ENCODE measurements at regions not wholly inside any gene's neighbourhood (a gene's known extent, or its start where the extent isn't known, plus 50 kb on each side); places are given as distances from the start of the nearest gene placed in this dataset.
"Not testable (repeated sequence)": the region's sequence is repeated elsewhere in the genome, so short reads cannot be mapped to it uniquely, and the experiment has no call there.

DNA sequence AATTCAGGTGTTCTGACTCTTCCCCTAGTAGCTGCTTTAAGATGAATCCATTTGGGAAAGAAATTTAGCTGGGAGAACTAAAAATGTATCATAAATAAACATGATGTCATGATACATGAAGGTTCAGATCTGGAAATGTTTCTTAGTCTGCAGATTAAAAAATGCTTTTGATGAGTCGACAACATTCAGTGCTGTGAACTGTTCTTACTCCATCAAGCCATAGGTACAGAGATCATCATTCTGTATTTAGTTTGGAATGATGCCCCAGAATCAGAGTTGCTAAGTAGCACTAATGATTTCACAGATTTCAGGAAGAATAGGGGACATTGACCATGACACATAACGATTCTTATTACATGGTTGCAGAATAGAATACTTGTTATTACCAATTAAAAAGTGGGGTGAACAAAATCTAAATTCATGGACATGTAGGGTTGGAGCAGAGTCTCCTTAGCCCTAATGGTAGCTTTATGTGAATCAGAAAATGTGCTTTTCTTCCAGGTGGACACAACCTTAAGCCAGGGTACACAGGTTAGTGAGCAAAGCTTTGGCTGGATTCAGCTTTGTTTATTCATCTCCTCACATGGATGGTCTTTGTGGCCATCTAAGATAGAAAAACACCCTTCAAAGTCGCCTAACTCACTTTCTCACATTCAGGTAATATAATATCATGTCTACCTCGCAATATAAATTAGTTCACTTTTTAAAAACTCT is 205.4 kb upstream of the SEL1L start:
- no peak for DNase-seq (ENCODE audit: low read depth in 2 of 3, low spot score in 1 of 3)

DNA sequence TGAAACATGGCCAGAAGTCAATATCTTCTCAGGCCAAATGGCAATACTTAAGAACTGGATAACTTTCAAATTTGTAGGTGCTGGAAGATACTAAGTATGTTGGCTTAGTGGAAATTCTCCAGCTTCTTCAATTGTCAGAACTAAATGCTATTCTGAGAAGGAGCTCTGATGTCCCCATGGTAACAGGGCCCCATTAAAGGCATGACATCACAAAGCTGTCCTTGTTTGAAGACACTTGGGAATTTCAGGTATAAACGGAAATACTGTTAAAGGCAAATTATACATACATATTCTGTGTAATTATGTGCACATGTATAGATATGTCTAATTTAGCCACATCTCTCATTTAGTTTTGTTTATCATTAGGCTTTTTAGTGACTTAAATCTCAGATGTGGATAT is 210.0 kb upstream of the SEL1L start:
- DNase-seq (ENCODE audit: low read depth in 2 of 3, low spot score in 1 of 3), result no peak

DNA sequence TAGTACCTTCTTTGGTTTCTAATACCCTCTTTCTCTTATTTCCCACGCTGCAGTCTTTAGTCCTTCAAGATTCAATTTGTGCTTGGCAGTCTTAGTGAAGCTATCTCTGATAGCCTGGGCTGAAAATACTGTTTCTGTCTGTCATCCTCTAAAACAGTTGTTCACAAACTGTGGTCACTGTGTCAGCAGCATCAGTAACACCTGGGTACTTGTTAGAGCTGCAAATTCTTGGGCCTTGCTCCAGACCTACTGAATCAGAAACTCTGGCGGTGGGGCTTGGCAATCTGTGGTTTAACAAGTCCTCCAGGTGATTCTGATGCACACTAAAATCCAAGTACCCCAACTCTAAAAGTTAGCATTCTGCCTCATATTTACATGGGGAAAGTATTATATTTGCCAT is 217.5 kb upstream of the SEL1L start:
- DNase-seq (ENCODE audit: low read depth in 2 of 3, low spot score in 1 of 3), result no peak

DNA sequence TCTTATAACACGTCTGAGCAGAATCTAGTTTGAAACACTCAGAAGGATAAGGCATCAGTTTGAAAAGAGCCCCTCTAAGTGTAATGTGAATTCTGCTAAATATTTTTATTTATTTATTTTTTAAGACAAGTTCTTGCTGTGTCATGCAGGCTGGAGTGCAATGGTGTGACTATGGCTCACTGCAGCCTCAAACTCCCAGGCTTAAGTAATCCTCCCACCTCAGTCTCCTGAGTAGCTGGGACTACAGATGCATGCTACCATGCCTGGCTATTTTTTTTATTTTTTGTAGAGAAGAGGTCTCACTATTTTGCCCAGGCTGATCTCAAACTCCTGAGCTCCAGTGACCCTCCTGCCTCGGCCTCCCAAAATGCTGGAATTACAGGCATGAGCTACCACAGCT is 225.9 kb upstream of the SEL1L start:
- DNase-seq (ENCODE audit: low read depth in 2 of 3, low spot score in 1 of 3), result no peak

DNA sequence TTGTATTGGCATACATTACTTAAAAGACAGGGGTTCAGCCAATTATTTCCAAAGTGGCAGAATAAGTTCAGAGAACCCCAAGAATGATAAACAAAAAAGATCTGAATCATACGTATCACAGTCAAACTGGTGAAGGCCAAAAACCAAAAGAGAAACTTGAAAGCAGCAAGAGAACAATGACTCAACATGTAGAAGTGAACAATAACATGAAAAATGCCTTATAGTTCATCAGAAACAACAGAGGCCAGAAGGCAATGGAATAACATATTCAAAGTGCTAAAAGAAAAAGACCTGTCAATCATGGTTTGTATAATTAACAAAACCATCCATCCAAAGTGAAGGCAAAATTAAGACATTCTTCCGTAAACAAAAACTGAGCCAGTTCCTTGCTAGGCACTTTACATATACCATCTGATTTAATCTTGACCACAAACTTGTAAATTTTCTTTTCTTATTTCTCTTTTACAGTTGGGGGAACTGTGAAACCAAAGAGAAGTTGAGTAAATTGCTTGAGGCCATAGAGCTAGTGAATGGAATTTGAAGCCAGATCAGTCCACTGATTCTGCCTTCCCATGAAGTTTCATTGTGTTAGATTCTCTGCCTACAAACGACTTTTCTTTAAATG is 232.1 kb upstream of the SEL1L start:
- no peak for DNase-seq (ENCODE audit: low read depth in 2 of 3, low spot score in 1 of 3)

DNA sequence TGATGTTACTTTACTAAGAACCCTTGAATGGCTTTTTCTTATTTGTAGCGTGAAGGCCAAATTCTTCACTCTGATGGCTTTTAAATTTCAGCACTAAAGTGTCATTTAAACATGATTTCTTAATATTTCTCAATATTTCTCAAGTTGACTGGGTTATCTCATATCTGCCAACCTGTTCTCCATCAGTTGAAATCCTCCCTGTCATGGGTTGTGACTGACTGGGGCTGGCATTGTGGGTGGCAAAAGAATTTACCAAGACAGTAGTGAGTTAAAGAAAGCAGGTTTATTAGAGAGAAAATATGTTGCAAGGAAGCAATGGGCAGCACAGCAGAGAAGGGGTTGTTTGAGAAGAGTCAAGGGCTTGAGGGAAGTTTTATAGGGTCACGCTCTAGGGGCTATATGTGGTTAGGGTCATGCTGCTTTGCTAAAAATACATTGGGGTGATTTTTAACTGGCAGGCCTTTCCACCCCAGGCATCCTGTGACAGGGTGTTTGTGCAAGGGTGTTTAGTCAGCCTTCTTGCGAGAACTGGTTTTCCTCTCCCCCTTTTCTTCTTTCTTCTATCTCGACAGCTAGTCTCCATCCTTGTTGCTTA is 232.8 kb upstream of the SEL1L start:
- DNase-seq (ENCODE audit: low read depth in 2 of 3, low spot score in 1 of 3), result no peak

DNA sequence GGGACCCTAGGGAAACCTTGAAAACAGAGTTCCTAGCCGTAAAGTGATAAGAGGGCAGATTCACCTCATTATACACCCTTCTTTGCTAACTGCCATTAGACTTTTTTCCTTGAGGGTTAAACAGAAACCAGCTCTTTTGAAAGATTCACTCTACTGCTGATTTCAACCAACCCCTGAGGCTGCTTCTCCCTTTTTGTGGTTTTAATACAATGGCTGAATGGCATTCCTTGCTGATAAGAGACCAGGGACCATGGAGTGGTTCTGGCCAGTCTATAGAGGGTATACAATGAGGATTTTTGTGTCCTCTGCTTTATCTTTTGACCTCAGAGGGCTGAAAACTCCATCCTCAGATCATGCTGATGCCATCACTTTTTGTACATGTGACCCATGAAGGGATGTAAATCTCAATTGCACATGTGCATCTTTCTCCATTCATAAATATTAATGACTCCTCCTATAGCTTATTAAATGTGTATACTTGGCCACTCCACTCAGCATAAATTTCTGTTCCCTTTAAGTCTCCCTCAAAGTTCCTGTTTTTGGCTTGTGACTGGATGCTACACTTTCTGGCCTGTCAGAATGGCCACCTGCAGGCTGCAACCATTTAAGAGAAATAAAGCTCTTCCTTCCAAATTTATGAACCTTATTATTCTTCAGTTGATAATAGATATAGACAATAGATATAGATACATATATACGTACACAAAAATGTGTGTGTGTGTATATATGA is 233.8 kb upstream of the SEL1L start:
- DNase-seq (ENCODE audit: low read depth in 2 of 3, low spot score in 1 of 3), result no peak

DNA sequence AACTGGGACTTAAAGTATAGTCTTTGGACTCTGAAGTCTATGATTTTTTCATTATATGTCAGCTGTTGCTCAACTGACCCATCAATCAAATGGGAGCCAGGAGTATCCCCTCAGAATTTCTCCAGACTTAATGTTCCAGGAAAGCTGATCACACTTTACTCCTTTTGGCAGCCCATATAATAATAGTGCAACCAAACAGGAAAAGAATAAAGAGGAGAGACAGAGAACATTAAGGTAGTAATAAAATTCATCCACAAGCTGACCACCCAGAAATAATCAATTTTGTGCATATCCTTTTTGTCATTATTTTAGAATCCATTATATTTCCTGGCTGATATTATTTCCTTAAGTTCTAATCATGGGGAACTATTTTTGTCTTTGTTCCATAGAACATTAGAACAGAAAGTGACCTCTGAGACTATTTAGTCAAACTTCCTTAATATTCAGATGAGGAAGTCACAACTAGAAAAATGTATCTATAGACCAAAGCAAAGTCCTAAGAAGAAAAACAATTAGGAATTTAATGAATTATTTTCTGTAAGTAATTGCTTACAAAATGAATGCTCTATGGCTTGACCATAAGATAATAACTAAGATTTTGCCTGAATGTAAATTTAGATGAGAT is 238.1 kb upstream of the SEL1L start:
- DNase-seq (ENCODE audit: low read depth in 2 of 3, low spot score in 1 of 3), result no peak

DNA sequence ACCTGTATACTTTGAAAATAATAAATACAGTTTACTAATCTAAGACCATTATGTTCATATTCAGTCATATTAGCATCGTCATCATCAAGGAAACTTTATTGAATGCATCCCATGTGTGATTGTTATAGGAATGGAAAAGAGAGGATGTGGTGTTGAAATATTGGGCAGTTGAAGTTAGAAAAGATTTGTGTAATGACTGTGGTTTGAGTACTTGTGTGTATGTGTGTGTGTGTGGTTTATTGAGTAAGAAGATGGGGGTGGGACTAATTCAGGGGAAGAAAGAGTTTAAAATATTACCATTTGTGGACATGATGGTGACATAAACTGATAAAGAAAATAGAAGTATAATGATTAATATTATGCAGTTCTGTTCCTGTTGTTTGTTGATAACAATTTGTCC is 238.7 kb upstream of the SEL1L start:
- DNase-seq (ENCODE audit: low read depth in 2 of 3, low spot score in 1 of 3), result no peak

DNA sequence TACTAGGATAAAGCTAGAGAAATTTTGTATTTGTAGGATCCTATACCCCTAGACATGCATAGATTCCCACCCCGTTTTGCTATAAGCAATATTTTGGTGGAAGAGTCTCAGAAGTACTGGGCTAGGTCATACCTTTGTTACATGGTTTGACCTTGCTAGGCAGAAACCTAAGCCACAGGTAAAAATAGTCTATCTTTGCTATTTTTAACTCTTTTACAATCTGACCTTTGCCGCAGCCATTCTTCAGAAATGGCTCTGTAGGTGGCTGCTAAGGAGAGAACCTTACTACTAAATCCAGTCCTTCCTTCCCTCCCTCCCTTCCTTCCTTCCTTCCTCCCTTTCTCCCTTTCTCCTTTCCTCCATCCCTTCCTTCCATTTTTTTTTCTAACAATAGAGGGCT is 242.9 kb upstream of the SEL1L start:
- no peak for DNase-seq (ENCODE audit: low read depth in 2 of 3, low spot score in 1 of 3)

DNA sequence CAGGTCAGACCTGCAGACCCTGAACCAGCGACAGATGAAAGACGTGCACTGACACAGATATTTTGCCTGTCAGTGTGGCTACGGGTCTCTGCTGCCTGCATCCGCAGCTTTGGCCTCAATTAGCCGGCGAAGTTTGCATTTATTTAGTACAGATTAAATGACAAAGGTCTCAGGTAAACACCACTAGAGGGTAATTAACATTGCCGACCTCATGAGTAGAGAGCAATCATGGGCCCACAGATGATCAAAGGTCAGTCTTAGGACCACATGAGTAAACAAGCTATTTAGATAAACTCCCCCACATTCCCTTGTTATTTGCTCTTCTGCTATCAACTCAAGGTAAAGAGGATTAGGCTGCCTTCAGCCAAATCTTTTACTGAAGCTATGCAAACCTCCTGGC is 248.1 kb upstream of the SEL1L start:
- DNase-seq (ENCODE audit: low read depth in 2 of 3, low spot score in 1 of 3), result not testable (repeated sequence)

DNA sequence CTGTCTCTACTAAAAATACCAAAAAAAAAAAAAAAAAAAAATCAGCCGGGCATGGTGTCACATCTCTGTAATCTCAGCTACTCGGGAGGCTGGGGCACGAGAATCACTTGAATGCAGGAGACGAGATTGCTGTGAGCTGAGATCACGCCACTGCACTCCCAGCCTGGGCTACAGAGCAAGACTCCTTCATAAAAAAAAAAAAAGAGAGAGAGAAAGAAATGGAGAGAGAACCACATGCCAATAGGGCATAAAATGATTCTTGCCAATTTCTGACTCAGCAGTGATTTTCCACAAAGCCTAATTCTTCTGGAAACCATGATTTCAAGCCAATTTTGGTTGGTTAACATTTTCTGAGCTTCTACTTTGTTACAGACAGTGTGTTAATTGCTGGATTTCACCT is 250.4 kb upstream of the SEL1L start:
- DNase-seq (ENCODE audit: low read depth in 2 of 3, low spot score in 1 of 3), result no peak

DNA sequence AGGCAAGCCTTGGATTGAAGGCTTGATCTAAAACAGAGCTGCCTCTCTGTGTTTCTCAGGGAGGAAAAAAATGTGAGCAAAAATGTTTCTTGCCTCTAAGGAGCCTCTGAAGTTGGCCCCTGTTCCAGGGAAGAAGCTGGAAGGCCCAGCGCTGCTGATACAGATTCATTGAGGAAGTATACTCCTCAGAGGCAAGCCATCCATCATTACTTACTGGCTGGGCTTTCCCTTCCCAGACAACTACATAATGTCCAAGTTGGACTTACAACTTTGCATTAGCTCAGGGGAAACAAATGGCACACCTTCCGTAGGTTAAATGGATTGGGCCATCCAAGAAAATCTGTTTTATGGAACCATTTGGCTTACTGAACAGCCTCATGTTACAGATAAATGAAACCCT is 263.7 kb upstream of the SEL1L start:
- no peak for DNase-seq (ENCODE audit: low read depth in 2 of 3, low spot score in 1 of 3)

DNA sequence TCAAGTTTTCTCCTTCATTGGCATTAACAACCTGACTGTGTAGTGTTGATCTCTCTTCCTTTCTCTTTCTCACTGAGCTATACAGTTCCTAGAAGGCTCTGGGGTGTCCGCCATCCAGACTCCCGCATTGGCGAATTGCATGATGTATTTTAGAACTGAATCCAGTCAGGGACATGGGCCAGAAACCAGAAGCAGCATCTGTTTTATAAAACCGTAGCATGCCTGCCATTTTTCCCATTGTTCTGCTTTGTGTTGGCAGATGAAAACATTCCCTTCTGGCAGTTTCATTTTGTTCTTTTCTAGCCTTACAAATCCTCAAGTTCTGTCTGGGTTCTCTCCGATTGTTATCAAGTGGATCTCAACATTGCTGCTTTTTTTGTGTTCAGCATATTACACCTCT is 268.3 kb upstream of the SEL1L start:
- no peak for DNase-seq (ENCODE audit: low read depth in 2 of 3, low spot score in 1 of 3)

DNA sequence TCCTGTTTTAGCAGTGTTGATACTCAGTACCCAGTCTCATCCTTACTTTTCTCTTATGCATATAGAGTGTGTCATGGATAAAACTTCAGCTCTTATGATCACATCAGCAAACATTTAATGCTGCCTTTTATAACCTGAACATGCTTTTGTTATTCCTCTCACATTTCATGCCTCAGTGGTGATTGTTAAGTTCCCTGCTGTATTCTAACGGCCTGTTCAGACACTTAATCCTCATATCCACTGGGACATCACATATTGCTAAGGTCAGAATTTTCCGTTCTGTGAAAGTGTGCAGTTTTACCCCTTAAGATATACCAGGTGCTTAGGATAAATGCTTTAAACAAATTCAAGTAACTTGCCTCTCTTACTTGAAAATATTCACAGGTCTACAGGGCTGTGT is 268.7 kb upstream of the SEL1L start:
- DNase-seq (ENCODE audit: low read depth in 2 of 3, low spot score in 1 of 3), result no peak

DNA sequence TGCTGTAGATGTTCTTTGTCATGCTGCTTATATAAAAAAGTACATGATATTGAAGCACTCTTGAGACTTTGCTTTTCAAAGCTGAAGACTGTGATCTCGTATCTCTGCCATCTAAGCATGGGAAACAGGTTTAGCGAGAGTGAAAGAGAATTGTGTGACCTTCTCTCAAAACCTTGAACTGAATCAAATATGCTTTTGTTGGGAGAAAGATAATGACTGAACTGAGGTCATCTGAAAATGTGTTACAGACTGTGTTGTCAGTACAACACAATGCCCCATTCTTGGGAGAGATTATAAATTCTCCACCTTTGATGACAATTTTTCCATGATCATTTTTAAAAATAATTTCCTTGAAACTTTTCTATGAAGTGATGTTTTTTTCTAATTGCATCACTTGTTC is 272.1 kb upstream of the SEL1L start:
- DNase-seq (ENCODE audit: low read depth in 2 of 3, low spot score in 1 of 3), result no peak

DNA sequence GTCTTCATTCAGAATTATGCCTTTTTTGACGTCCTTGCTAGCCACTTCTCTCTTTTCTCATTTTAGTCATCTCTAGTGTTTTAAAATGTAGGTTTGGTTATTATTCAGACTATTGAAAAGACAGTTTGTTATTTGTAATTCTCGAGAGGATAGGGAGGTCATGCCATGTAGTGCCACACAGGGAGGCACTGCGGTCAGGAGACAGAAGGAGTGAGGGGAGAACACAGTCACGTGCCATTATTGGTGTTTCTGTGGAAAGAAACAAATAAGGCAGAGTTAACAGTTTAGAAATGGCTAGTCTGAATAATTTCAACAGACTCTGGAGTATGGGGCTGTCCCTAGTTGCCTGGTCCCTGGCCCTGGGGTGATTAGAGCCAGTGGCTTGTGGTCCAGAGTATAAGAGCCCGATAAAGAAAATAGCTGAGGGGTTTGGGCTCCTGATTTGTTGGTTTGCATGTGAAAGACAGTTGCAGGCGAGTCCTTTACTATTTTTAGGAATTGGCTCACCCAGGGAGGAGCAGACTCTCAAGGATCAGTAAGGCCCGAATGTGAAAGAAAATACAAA is 278.1 kb upstream of the SEL1L start:
- DNase-seq (ENCODE audit: low read depth in 2 of 3, low spot score in 1 of 3), result no peak

DNA sequence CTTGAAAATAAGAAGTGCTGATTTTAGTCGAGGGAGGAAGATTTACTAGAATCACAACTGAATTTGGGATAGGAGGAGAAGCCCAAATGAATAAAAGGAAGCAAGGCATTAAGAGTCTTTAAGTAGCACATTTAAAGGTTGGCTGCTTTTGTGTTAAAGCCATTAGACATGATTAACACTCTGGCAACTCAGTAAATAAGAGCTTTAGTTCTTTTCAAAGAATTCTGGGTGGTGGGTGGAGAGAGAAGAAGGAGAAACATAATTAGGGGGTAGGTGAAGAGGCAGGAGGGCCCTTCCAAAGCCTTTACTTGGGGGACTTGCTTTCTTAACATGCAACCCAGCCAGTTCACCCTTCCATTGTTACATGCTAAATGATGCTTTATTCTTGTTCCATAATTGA is 284.6 kb upstream of the SEL1L start:
- DNase-seq (ENCODE audit: low read depth in 2 of 3, low spot score in 1 of 3), result no peak

DNA sequence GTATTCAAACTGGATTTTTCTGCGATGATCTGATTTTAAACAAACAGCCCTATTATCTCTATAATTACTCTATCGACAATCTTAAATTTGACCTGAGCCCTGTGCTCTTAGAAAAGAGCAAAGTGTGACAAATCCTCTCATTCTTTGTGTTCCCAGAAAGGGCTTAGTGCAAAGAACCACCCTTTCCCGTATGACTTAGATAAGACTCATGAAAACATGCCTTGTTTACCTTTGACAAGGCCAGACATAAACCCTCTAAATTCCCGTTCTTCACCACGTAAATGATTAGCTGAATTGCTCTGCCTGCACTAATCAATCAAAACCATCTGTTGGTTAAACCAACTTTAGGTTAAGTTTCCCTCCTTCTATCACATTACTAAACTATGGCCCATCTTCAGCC is 285.7 kb upstream of the SEL1L start:
- DNase-seq (ENCODE audit: low read depth in 2 of 3, low spot score in 1 of 3), result no peak

DNA sequence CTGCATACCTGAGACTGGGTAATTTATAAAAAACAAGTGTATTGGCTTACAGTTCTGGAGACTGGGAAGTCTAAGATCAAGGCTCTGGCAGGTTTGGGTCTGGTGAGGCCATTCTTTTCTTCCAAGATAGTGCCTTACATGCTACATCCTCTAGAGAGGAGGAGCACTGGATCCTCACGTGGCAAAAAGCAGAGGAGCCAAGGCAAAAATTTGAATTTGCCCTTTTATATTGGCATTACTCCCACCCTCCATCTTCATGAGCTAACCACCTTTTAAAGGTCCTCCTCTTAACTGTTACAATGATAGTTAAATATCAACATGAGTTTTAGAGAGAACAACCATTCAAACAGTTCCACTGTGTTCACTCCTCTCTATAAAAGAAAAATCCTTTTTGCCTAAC is 286.3 kb upstream of the SEL1L start:
- no peak for DNase-seq (ENCODE audit: low read depth in 2 of 3, low spot score in 1 of 3)

DNA sequence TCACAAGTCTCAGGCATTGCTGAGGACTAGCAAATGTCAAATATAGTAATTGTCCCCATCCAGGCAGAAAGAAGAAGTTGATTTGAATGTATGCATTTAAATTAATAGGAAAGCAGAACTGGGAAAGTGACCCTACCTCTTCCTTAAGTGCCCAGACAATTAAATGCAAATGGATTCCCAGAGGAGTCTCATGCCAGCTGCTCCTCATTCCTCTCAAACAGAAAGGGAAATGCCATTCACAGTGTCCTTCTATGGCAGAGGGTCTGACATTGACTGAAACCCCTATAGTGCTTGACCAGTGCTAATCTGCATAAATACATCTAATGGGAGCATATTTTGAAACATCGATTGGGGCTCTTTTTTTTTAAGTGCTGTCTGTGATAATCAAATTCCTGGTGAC is 292.4 kb upstream of the SEL1L start:
- no peak for DNase-seq (ENCODE audit: low read depth in 2 of 3, low spot score in 1 of 3)
